Embryonic facial prominence (tissue), 1 donor: ENCODE measurements at regions not wholly inside any gene's neighbourhood (a gene's known extent, or its start where the extent isn't known, plus 50 kb on each side); places are given as distances from the start of the nearest gene placed in this dataset.
"Not testable (repeated sequence)": the region's sequence is repeated elsewhere in the genome, so short reads cannot be mapped to it uniquely, and the experiment has no call there.

Experiments used
- DNase-seq: peaks from one replicate; pipeline ENCODE4 v3.0.0-alpha.2; 2016; ENCODE audit errors: extremely low spot score

- no peak for DNase-seq
Observed at GRCh38 chr11:44452827-44453572, 112.5 kb upstream of the CD82 start.

- DNase-seq, result no peak
Observed at GRCh38 chr11:44453871-44454270, 111.6 kb upstream of the CD82 start.

DNA sequence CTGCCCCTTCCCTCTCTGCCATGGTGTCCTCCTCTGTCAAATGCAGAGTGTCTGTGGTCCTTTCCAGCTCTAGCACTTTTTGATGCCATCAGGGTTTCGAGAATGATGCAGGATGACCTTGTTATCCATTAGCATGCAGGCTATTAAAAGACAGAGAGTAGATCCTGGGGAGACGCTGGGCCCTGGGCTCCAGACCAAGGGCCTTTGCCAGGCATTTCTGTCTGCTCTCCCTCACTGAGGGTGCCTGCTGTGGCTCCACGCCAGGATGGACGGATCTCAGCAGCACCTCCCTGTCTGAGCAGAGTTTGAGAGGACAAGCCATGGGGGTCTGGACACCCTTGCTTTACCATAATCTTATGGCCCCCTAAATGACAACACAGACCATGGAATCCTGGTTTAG, 110.8 kb upstream of the CD82 start:
- no peak for DNase-seq

GRCh38 chr11:44456544-44457300, 108.7 kb upstream of the CD82 start:
- DNase-seq, result no peak

- no peak for DNase-seq
Observed at GRCh38 chr11:44457862-44458261, 107.6 kb upstream of the CD82 start.

- no peak for DNase-seq
Observed at GRCh38 chr11:44463751-44464150, 101.7 kb upstream of the CD82 start.

DNA sequence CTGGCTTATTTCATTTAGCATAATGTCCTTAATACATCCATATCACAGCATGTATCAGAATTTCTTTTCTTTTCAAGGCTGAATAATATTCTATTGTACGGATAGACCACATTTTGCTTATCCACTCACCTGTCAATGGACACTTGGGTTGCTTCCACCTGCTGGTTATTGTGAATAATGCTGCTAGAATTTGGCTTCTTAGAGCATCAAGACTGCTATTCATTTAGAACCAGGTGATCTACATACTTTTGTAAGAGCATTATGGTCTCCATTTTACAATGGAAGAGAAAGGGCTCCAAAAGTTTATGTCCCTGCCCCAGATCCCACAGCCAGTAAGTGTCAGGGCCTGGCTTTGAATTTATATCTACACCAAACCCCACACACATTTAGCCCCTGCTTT, 100.7 kb upstream of the CD82 start:
- no peak for DNase-seq

DNA sequence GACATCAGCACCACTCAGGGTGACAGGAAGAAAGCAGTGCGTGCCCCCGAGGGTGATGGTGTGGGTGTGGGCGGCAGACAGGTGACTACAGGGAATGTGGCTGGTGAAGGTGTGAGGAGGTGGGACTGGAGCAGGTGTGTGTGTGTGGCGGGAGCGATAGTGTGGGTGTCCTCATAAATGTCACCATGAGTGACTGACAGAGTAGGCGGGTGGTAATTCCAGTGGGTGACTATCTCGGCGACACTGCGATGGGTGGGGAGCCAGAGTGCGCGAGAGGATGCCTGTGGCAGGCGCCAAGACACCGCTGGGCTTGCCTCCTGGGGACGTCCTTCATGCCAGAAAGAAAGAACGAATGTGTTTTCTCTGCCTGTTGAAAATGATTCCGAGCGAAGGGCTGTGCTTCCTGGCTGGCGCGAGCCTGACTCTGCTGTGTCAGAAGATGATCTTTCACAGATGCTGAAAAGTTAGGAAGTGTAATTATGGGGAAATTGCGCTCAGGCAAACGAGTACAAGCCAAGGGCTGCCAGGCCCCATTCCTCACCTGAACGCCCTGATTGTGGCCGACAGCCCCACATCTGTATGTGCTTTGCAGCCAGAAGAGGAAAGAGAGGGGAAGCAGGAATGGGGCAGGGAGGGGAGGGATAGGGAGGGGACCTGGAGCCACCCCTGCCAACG, 98.8 kb upstream of the CD82 start:
- peak; percentile 76 for DNase-seq

DNA sequence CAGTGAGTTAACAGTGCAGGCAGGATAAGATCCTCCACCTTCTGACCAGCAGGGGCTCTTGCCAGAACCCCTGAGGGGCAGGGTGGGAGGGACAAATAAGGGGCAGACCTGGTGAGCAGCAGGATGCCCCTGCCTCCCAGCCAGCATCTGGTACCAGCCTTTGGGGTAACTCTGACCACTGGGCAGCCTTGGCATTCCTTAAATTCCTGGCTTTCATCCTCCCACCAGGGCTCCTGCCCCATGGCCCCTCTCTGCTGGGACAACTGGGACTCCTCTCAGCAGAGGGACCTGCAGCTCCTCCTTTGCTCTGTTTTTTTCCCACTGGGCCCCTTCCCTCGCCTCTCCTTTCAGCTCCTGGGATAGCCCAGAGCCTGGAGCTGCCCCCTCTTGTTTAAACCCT, 98.0 kb upstream of the CD82 start:
- no peak for DNase-seq

DNA sequence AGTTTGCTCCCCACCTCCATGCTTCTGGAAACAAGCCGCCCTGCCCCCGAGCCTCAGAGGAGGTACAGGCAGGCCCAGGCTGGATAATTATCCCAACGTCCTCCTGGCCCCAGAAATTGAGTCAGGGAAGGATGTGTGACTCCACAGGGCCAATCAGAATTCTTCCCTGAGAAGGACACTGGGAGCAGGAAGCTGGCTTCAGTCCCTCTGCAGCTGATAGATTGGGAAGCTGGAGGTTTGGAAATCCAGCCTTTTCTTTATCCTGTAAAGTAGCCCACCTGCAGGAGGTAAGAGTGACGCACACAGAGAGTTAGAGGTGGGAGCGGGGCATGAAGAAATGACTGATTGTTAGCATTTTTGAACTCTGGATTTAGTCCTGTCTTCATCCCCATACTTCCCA, 97.5 kb upstream of the CD82 start:
- DNase-seq, result no peak

DNA sequence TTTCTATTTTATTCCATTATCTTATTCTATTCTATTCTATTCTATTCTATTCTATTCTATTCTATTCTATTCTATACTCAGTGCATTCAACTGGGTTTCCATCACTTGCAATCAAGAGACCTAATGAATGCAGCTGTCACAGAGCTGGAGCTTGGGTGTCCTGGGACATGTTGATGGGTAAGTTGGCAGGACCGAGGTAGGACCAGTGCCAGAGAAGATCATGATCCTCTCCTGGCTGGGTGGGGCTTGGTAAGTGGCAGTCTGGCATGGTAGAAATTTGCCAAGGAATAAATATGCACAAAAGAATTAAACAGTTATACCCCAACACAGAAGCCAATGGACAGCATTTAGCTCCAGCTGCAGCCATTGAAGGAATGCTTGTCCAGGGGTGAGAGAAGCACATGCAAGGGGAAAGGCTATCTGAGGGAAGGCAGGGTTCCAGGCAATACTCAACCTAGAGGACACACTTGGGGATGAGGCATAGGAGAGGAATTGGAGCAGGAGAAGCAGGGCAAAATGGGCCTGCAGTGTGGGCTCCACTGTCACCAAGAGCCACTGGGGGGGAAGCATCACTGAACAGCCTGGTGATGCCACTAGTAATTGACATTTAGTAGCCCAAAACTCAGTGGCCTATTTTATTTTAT, 97.0 kb upstream of the CD82 start:
- no peak for DNase-seq

GRCh38 chr11:44469412-44469811, 96.1 kb upstream of the CD82 start:
- DNase-seq, result no peak

GRCh38 chr11:44470854-44471253, 94.6 kb upstream of the CD82 start:
- peak; percentile 37 for DNase-seq

GRCh38 chr11:44471603-44472002, 93.9 kb upstream of the CD82 start:
- no peak for DNase-seq

- DNase-seq, result no peak
Observed at GRCh38 chr11:44472916-44473315, 92.5 kb upstream of the CD82 start.

- DNase-seq, result no peak
Observed at GRCh38 chr11:44474702-44475101, 90.8 kb upstream of the CD82 start.

GRCh38 chr11:44475114-44475686, 90.3 kb upstream of the CD82 start:
- DNase-seq, result no peak

GRCh38 chr11:44482338-44482737, 83.1 kb upstream of the CD82 start:
- DNase-seq, result not testable (repeated sequence)

- DNase-seq, result no peak
Observed at GRCh38 chr11:44483919-44484610, 81.4 kb upstream of the CD82 start.

- DNase-seq, result no peak
Observed at GRCh38 chr11:44488165-44488965, 77.1 kb upstream of the CD82 start.

DNA sequence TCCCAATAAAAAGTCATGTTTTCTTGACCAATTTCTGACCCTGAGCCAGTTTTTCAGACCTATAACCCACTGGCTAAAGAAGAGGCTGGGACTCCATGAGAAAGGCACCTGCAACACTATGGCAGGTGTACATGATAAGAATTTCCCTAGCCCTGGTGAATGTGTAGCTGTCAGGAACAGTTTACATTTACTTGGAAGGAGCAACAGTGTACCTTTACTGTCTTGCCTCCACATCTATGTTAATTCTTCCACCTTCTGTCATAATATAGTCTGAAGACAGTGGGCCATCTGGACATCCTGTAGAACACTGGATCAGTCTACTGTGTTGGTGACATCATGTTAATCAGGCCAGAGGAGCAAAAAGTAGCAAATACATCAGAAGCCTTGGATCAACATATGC, 72.1 kb upstream of the CD82 start:
- DNase-seq, result no peak
